ENCODE measurements at regions not wholly inside any gene's neighbourhood (a gene's known extent, or its start where the extent isn't known, plus 50 kb on each side); places are given as distances from the start of the nearest gene placed in this dataset.

GRCh38 chr10:120960725-120961124, 109.6 kb downstream of the WDR11 start:
- no peak for DNase-seq (ENCODE audit: low spot score)

- no peak for DNase-seq (ENCODE audit: low spot score)
Measured at GRCh38 chr10:120961795-120962755, 110.9 kb downstream of the WDR11 start.

GRCh38 chr10:120962756-120963593, 111.8 kb downstream of the WDR11 start:
- DNase-seq (ENCODE audit: low spot score), result no peak

- DNase-seq (ENCODE audit: low spot score), result no peak
Measured at GRCh38 chr10:120963594-120964220, 112.5 kb downstream of the WDR11 start.

GRCh38 chr10:120966657-120967045, 115.5 kb downstream of the WDR11 start:
- DNase-seq (ENCODE audit: low spot score), result no peak

GRCh38 chr10:120969219-120969645, 118.1 kb downstream of the WDR11 start:
- no peak for DNase-seq (ENCODE audit: low spot score)

GRCh38 chr10:120970595-120971529, 119.7 kb downstream of the WDR11 start:
- DNase-seq (ENCODE audit: low spot score), result no peak

- DNase-seq (ENCODE audit: low spot score), result no peak
Measured at GRCh38 chr10:120971671-120972070, 120.5 kb downstream of the WDR11 start.

GRCh38 chr10:120972259-120972658, 121.1 kb downstream of the WDR11 start:
- no peak for DNase-seq (ENCODE audit: low spot score)

GRCh38 chr10:120975072-120975867, 124.1 kb downstream of the WDR11 start:
- DNase-seq (ENCODE audit: low spot score), result no peak

- no peak for DNase-seq (ENCODE audit: low spot score)
Measured at GRCh38 chr10:120975868-120976225, 124.7 kb downstream of the WDR11 start.

GRCh38 chr10:120977897-120978296, 126.7 kb downstream of the WDR11 start:
- no peak for DNase-seq (ENCODE audit: low spot score)

GRCh38 chr10:120978589-120979252, 127.6 kb downstream of the WDR11 start:
- no peak for DNase-seq (ENCODE audit: low spot score)

- DNase-seq (ENCODE audit: low spot score), result peak; percentile 71
Measured at GRCh38 chr10:120979435-120980278, 128.5 kb downstream of the WDR11 start.

- no peak for DNase-seq (ENCODE audit: low spot score)
Measured at GRCh38 chr10:120980279-120981255, 129.4 kb downstream of the WDR11 start.

GRCh38 chr10:120981601-120982391, 130.6 kb downstream of the WDR11 start:
- DNase-seq (ENCODE audit: low spot score), result no peak

- no peak for DNase-seq (ENCODE audit: low spot score)
Measured at GRCh38 chr10:120982507-120982906, 131.3 kb downstream of the WDR11 start.
